Neural cell (in vitro differentiated cells): ENCODE measurements at regions not wholly inside any gene's neighbourhood (a gene's known extent, or its start where the extent isn't known, plus 50 kb on each side); places are given as distances from the start of the nearest gene placed in this dataset.

Experiments used
- EP300 ChIP-seq: fragments of 450-650 bp; conservative IDR thresholded peaks from 2 replicates; pipeline ENCODE4 v1.6.1; 2014; ENCODE audit warnings: antibody characterized with exemption, mild to moderate bottlenecking, moderate library complexity; ENCODE audit not compliant: poor library complexity, severe bottlenecking
- EZH2 ChIP-seq: fragments of 200-600, 300-800 bp; shearing (Covaris generic), sonication (generic); IDR thresholded peaks from 2 replicates; pipeline ENCODE4 v1.6.1; 2014; ENCODE audit warnings: antibody characterized with exemption, low read length, borderline replicate concordance, mild to moderate bottlenecking; ENCODE audit not compliant: insufficient read depth, poor library complexity, severe bottlenecking
- POLR2AphosphoS5 ChIP-seq: IDR thresholded peaks from 2 replicates; pipeline ENCODE4 v1.6.1; 2012
- RAD21 ChIP-seq: fragments of 450-650 bp; conservative IDR thresholded peaks from 2 replicates; pipeline ENCODE4 v1.6.1; 2014; ENCODE audit warnings: antibody characterized with exemption, mild to moderate bottlenecking, moderate library complexity
- TF ChIP-seq, protein P1 (sequence below): fragments of 450-650 bp; IDR thresholded peaks from 2 replicates; pipeline ENCODE4 v1.5.1; 2014; ENCODE audit warnings: antibody characterized with exemption, mild to moderate bottlenecking, moderate library complexity; ENCODE audit not compliant: poor library complexity, severe bottlenecking

GRCh38 chr11:90650153-90650552, 427.3 kb upstream of the CHORDC1 start:
- no peak for TF ChIP-seq POLR2AphosphoS5
- TF ChIP-seq, protein P1, sequence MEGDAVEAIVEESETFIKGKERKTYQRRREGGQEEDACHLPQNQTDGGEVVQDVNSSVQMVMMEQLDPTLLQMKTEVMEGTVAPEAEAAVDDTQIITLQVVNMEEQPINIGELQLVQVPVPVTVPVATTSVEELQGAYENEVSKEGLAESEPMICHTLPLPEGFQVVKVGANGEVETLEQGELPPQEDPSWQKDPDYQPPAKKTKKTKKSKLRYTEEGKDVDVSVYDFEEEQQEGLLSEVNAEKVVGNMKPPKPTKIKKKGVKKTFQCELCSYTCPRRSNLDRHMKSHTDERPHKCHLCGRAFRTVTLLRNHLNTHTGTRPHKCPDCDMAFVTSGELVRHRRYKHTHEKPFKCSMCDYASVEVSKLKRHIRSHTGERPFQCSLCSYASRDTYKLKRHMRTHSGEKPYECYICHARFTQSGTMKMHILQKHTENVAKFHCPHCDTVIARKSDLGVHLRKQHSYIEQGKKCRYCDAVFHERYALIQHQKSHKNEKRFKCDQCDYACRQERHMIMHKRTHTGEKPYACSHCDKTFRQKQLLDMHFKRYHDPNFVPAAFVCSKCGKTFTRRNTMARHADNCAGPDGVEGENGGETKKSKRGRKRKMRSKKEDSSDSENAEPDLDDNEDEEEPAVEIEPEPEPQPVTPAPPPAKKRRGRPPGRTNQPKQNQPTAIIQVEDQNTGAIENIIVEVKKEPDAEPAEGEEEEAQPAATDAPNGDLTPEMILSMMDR: no peak
- no peak for TF ChIP-seq EP300
- TF ChIP-seq EZH2: no peak
- TF ChIP-seq RAD21: no peak
